ENCODE measurements at regions not wholly inside any gene's neighbourhood (a gene's known extent, or its start where the extent isn't known, plus 50 kb on each side); places are given as distances from the start of the nearest gene placed in this dataset.

DNA sequence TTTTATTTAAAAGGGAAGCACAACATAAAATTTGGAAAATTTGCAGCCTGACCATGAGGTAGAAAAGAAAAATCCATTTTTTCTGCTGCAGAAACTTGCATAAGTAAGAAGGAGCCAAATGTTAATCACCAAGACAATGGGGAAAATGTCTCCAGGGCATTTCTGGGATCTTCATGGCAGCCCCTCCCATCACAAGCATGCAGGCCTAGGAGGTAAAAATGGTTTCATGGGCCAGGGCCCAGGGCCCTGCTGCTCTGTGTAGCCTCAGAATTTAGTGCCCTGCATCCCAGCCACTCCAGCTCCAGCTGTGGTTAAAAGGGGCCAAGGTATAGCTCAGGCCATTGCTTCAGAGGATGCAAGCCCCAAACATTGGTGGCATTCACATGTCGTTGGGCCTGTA, 735.6 kb downstream of the GALC start:
- no peak overlapping the region for H2BK5ac ChIP-seq (ENCODE audit: low read depth, low read length, poor library complexity, severe bottlenecking)
- H2BK120ac ChIP-seq (ENCODE audit: low read depth, low read length) = no peak overlapping the region
- dilution Hi-C loops (cut with HindIII; ENCODE audit: low sequenced_read_pairs, unreplicated experiment) (no loop called here), intact Hi-C loops (cut with micrococcal nuclease) (no loop called here), in situ Hi-C loops (cut with MboI; ENCODE audit: low sequenced_read_pairs) (no loop called here)
- no peak overlapping the region for H3K4me3 ChIP-seq (ENCODE audit: insufficient read depth, low read depth, low read length)
- H3K4ac ChIP-seq (ENCODE audit: low read depth, low read length) = no peak overlapping the region
- no peaks in the 10 kb centered on the region for H3K79me1 ChIP-seq (ENCODE audit: low read depth in 1 of 2, low read length in 2 of 2)
- 0% methylated on average over 1 of the region's 1 CpG; no CpG with 5 or more reads in 1 of the 2 experiments for WGBS, 2 experiments (ENCODE audit: extremely low coverage in 2 of 2, insufficient read length in 1 of 2)
- no peak overlapping the region for H2AFZ ChIP-seq (replicated peaks; ENCODE audit: low read length, poor library complexity)
- H4K91ac ChIP-seq (ENCODE audit: insufficient read depth, low read depth, low read length) = no peak overlapping the region
- no peak overlapping the region for H3K9ac ChIP-seq (ENCODE audit: low read depth, low read length)
- H3K9me1 ChIP-seq (ENCODE audit: insufficient read depth, low read length) = no peaks in the 10 kb centered on the region
- no peak overlapping the region for H3K27ac ChIP-seq (ENCODE audit: insufficient read depth, low read length)
- no peak overlapping the region for H3K14ac ChIP-seq (replicated peaks; ENCODE audit: low read depth, low read length)
- H4K8ac ChIP-seq (ENCODE audit: low read depth in 2 of 2, low read length in 2 of 2) = no peak overlapping the region
- no peaks in the 10 kb centered on the region for H3K36me3 ChIP-seq (ENCODE audit: control insufficient read depth, insufficient read depth, low read length)
- H2AK5ac ChIP-seq (ENCODE audit: low read depth, low read length) = no peak overlapping the region
- no peak overlapping the region for H3K4me2 ChIP-seq (ENCODE audit: low read depth, low read length)
- no peaks in the 10 kb centered on the region for H4K20me1 ChIP-seq (ENCODE audit: insufficient read depth, low read length)
- no peak overlapping the region for H2BK15ac ChIP-seq (ENCODE audit: low read depth, low read length)
- no peak for DNase-seq
- no peaks in the 10 kb centered on the region for H3K4me1 ChIP-seq (ENCODE audit: control insufficient read depth, insufficient read depth, low read length)
- no peak overlapping the region for H3K23ac ChIP-seq (ENCODE audit: low read depth, low read length)
- no peaks in the 10 kb centered on the region for H3K27me3 ChIP-seq (ENCODE audit: control insufficient read depth, insufficient read depth, low read length)
- no peaks in the 10 kb centered on the region for H3K9me3 ChIP-seq (ENCODE audit: control insufficient read depth, insufficient read depth, low read length)
- no peak overlapping the region for H3K56ac ChIP-seq (ENCODE audit: extremely low read depth, insufficient read depth, low read length)
- H2AK9ac ChIP-seq (replicated peaks; ENCODE audit: low read depth, low read length, poor library complexity) = no peak overlapping the region
- TF ChIP-seq SMC3 (IDR thresholded peaks at IDR 0.05; ENCODE audit: low read depth, low read length) (no peak), CEBPB (IDR thresholded peaks at IDR 0.05; ENCODE audit: low read depth, low read length) (no peak), MAFK (IDR thresholded peaks at IDR 0.05; ENCODE audit: low read depth, low read length) (no peak), RCOR1 (IDR thresholded peaks at IDR 0.05; ENCODE audit: insufficient replicate concordance, low read length) (no peak), POLR2A (IDR thresholded peaks at IDR 0.05; ENCODE audit: low read depth, low read length) (no peak), BHLHE40 (IDR thresholded peaks at IDR 0.05; ENCODE audit: low read depth, low read length) (no peak), MXI1 (IDR thresholded peaks at IDR 0.05; ENCODE audit: borderline replicate concordance, low read depth, low read length) (no peak), FOS (IDR thresholded peaks at IDR 0.05; ENCODE audit: low read depth, low read length) (no peak), NFE2L2 (IDR thresholded peaks at IDR 0.05; ENCODE audit: low read depth, low read length) (no peak)
- TF ChIP-seq, protein P1, sequence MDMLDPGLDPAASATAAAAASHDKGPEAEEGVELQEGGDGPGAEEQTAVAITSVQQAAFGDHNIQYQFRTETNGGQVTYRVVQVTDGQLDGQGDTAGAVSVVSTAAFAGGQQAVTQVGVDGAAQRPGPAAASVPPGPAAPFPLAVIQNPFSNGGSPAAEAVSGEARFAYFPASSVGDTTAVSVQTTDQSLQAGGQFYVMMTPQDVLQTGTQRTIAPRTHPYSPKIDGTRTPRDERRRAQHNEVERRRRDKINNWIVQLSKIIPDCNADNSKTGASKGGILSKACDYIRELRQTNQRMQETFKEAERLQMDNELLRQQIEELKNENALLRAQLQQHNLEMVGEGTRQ (IDR thresholded peaks at IDR 0.05; ENCODE audit: low read depth, low read length) = no peak
- TF ChIP-seq, protein P2, sequence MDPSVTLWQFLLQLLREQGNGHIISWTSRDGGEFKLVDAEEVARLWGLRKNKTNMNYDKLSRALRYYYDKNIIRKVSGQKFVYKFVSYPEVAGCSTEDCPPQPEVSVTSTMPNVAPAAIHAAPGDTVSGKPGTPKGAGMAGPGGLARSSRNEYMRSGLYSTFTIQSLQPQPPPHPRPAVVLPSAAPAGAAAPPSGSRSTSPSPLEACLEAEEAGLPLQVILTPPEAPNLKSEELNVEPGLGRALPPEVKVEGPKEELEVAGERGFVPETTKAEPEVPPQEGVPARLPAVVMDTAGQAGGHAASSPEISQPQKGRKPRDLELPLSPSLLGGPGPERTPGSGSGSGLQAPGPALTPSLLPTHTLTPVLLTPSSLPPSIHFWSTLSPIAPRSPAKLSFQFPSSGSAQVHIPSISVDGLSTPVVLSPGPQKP (IDR thresholded peaks at IDR 0.05; ENCODE audit: borderline replicate concordance, low read depth, low read length) = no peak
- no TSS peak for BruUV-seq (replicated peaks)
- no peak overlapping the region for H2BK20ac ChIP-seq (ENCODE audit: low read depth, low read length)
- no peak overlapping the region for H4K5ac ChIP-seq (ENCODE audit: low read depth, low read length)
- ChIA-PET POLR2A (ENCODE audit: unreplicated experiment) (no interaction called here), CTCF (no interaction called here)
- no peak overlapping the region for H3K18ac ChIP-seq (ENCODE audit: low read depth, low read length)
- no peak for ATAC-seq (ENCODE audit: low read depth)

Data from IMR-90 (cell line).